HG02970 (cell line): ENCODE measurements at regions not wholly inside any gene's neighbourhood (a gene's known extent, or its start where the extent isn't known, plus 50 kb on each side); places are given as distances from the start of the nearest gene placed in this dataset.

ENCODE experiments used
- ATAC-seq: cut with Tn5 transposase; IDR thresholded peaks from one replicate; pipeline ENCODE4 v1.9.1; 2021; ENCODE audit warnings: mild to moderate bottlenecking, moderate library complexity, moderate number of reproducible peaks; ENCODE audit not compliant: unreplicated experiment, low FRiP score

DNA sequence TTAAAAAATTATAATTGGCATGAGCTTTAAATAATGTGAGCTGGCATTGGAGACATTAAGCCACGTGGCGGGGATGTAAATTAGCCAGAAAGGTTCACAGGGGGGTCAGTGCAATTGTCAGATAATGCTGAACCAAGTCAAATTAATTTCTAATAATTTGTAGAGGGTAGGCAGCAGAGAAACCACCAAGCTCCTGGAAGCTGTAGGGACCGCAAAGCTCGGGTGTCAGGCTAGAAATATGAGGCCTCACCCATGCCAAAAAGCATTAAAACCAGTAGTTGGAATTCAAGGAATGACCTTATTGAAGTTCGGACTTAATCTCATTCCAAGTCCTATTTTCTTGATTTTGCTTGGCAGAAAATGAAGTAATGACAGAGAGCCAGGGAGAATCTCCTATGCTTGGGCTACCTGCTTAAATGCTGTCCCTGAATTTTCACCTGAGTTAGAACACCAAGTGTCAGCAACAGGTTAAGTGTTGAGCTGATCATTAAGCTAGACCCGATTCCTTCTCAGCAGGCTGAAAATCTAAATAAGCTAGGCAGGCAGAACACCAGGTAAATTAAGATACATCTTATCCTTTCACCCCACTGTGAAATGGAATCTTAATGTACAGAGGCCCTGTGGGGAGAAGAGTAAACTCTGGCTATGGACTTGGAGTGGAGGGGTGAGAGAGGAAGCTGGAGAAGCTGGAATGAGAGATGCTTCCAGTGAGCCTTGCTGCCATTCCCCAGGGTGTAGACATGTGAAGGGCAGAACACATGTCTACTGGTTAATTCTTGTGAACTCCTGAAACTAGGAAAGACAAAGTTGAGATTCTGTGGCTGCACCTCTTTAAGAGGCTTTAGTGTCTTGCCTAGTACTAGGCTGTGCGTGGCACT lies 520.0 kb downstream of the SLC4A3 start:
- no peak for ATAC-seq

DNA sequence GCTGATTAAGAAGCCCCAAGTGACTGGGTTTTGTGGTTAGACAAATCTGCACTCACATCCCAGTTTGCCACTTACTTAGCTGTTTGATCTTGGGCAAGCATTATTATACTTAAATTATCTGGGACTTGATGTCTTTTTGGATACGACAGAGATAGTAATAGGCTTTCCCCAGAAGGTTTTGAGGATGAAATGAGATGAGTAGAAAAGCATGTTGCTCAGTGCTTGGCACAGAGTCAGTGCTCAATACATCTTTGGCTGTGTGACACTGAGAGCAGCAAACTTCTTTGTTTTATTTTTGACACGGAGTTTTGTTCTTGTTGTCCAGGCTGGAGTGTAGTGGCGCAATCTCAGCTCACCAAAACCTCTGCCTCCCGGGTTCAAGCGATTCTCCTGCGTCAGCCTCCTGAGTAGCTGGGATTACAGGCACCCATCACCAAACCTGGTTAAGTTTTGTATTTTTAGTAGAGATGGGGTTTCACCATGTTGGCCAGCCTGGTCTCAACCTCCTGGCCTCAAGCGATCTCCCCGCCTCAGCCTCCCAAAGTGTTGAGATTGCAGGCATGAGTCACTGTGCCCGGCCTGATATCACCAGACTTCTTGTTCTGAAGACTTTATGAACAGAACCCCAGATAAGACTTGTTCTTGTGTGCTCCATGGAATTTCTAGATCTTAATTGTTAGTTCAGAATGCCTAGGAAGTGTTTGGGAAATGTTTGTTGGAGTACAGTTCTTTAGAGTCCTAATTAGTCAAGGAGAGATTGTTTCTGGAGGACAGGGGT lies 521.2 kb downstream of the SLC4A3 start:
- ATAC-seq = no peak

DNA sequence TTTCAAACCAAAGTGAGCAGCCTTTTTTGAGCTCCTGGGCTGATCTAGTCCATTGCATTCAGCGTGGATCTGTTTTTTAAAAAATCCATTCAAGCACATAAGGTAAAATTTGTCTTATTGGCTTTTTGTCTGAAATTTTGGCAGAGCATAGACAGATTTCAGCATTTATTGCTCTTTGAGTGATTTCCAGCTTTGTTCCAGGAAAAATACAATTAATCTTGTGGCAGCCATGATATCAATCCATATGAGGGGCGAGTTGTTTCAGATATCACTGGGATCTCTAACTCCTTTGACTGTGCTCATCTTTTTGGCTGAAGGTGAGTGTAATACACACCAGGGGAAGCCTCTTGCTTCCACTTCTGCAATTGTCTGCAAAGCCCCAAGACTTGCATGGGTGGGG lies 523.9 kb downstream of the SLC4A3 start:
- no peak for ATAC-seq

DNA sequence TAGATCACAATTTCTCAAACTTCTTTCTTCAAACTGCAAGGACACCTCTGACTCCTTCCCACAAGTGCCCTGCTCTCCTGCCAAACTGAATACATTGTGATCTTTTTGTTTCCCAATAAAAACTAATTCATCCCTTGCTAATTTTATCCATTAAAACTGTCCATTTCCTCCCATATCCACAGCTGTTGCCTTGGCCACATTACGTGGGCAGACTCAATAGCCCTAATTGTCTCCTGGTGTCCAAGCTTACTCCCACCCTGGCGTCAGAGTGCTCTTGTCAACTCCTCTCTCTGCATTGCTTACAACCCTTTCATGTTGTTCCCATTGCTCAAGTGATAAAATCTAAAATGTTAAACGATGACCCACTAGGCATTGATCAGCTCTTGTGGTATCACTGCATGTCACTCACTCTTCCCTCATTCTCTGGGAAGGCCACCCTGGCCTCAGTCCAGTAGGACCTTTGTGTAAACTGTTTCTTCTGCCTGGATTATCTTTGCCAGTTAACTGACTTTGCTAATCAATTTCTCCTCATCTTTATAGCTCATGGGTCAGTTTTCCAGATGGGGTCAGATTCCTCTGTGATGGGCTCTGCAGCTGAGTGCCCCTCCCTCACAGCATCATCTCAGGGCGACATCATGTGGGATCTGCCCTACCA lies 525.0 kb downstream of the SLC4A3 start:
- ATAC-seq = no peak

DNA sequence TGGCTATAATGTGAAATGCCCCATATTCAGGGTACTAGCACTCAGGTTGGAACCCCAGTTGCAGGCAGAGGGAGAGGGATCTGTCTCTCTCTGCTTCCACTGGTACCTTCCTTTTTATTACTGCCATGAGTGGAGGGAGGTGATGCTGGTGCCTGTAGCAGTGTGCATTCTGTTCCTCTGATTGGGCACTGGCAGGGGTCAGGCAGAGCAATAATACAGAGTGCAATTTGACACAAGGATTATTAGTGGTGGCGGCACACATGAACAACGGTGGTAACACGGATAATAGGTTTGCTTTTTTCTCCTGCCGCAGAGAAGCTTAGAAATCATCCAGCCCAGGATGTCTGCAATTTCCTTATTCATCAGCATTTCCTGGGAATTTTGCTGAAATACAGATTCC lies 525.7 kb downstream of the SLC4A3 start:
- no peak for ATAC-seq

DNA sequence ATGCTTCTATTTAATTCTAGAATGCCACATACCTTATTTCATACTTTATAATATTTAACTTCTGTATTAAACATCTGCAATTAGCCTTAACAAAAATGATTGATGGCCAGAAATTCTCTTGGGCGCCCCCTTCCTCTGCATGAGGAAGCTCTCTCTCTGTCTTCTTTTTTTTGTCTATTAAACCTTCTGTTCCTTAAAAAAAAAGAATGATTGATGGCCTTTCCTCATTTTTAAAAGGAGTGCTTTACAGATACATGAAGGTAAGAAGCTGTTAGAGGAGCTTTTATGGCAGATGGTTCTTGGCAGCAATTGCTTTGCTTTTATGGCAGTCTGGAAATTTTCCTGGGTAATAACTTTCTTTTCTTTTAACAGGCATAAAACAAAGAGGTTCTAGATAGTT lies 526.9 kb downstream of the SLC4A3 start:
- no peak for ATAC-seq

DNA sequence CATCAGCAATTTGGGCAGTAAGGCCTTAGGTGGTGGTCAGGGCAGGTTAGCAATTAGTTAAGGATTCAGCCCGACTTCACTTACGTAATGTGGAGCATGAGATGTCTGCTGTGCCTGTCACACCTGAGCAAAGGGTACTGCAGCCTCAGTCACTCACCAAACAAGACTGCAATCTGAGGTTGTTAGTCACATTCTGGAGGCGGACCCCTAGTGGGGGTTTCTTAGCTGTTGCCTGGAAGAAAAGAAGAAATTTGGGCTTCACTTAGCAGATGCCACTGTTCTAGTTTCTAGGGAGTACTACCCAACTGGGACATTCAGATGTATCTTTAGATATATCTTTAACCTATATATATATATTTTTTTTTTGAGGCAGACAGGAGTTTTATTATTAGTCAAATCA lies 529.9 kb downstream of the SLC4A3 start:
- ATAC-seq = no peak

DNA sequence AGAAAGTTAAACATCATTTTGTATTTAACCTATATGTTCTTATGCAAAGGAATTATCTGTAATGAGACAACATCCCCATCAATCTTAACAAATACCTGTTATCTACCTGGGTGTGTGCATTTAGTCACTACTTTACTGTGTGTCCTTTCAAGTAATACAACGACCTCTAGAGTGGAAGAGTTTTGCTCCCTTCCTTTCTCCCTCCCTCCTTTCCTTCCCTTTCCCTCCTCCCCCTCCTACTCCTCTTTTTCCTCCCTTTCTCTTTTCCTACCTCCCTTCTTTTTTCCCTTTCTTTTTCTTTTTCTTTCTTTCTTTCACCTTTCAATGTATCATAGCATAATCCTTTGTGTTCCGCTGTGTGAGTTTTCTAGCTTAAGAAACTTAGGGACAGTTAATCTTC lies 532.3 kb downstream of the SLC4A3 start:
- no peak for ATAC-seq

DNA sequence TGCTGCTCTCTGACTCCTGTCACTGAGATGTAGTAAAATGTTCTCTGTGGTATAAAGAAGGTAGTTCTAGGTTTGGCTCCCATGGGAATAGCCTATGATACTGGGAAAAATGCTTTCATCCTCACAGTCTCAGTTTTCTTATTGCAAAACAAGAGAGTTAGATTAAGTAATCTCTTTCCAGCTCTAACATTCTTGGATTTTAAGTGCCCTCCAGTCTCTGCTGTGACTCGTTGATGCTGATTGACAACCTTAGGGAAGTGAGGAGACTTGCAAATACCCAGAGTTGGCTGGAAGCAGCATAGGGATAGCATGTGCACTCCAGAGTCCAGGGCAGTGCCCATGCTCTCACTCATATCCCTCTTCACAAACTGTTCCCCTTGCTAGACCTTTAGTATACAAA lies 534.9 kb downstream of the SLC4A3 start:
- no peak for ATAC-seq

DNA sequence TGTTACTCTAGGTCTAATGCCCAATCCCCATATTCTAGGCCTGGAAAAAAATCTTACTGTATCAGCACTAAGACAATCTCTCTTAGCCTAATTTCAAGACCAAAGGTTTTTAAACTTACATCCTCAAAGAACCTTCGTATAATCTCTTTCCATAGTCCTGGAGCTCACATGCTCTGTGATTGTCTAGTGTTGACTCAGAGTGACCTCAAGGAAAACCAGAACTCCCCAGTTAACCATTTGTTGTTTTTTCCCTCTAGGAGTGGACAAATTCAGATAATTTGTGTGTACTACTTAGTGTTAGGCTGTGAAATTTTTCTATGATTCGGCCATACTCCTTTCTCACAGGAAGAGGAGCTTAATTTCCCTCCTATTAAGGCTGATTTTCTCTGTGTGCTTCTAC lies 536.1 kb downstream of the SLC4A3 start:
- ATAC-seq = no peak

DNA sequence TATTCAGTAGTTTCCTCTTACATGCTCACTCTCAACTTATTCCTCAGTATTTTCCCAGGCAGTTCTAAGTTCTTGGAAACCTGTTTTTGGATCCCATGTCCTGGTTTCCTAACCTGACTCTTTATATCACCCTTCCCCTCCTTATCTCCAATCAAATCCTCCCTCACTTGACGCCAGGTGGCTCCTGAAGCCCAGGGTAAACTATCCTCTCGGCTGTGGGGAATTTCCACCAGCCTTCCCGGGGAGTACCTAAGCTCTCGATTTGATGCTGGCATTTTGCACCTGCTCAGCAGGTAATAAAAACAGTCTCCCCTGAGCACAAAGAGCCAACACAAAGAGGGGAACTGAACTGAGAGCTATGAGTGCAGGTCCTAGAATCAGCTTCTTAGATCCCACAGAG lies 538.0 kb downstream of the SLC4A3 start:
- no peak for ATAC-seq

DNA sequence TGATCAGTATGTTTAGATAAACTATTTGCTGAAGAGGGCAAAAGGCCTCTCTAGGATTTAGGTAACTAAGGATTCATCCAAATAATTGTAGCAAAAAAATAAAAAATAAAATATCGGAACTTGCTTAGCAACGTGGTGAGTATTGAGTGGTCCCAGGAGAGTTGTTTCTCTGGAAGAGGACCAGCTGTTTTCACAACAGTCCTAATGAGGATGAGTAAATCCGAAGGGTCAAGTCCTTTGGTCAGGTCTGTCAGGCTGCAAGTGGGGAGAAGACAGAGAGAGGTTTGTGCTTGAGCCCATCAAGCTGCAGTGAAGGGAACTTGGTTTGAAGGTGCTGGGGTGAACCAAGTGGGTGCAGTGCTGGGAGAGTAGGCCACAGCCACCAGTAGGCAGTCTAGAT lies 539.2 kb downstream of the SLC4A3 start:
- ATAC-seq = no peak

DNA sequence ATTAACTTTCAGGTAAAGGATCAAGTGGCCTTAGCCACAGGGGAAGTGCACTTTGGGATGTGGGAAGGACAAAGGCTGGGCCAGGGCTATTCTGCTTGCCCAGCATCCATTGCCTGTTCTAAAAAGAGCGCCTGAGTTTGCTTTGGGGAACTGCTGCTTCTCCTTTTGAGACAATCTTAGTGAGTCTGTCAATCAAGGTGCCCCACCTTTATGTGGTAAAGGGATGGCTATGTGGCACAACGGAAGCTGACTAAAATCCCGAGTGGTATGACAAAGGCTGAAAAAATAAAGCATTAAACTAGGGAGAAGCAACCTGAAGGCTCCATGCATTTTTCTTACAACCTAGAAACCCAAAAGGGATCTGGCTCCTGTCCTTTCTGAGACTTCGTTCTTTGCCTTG lies 540.5 kb downstream of the SLC4A3 start:
- ATAC-seq = no peak

DNA sequence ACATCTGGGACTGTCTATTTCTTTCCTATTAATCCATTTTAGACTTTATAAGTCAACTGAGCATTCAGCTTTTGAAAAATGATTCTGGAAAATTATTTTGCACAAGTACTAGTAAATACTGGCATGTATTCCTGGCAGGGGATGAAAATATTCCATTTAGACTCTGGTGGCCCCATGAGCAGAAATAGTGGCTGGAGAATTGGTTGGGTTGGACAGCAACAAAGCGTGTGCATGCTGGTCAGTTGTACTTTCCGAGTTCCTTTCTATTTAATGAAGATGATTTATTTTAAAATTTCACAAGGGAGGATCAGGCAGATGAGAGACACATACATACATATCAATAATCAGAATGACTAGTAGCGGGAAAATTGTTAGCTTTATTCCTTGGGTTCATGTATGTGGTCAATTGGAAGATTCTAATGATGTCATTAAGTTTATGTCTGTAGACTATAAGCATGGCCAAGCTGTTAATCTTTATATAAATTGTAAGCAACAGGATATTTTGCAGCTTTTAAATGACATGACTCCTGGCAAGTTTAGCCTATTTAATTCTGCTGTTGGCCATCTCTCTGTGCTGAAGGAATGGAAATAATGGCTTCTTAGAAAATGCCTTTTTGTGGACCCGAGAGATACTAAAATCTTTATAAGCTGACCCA lies 541.6 kb downstream of the SLC4A3 start:
- no peak for ATAC-seq

DNA sequence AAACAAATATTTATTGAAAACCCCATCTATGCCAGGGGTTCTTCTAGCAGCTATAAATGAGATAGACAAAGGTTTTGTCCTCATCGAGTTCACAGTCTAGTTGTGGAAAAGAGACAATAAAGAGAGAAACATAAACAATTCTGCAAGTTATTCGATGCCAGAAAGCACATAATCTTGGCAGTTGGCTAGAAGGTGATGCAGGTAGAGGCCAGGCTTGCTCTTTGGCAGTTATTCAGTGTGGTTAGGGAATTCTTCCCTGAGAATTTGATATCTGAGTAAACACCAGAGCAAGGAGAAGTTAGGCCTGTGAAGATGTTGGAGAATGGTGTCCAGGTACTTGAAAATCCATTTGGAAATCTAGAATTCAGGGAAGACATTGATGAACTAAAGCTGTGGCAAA lies 547.4 kb downstream of the SLC4A3 start:
- ATAC-seq = no peak

DNA sequence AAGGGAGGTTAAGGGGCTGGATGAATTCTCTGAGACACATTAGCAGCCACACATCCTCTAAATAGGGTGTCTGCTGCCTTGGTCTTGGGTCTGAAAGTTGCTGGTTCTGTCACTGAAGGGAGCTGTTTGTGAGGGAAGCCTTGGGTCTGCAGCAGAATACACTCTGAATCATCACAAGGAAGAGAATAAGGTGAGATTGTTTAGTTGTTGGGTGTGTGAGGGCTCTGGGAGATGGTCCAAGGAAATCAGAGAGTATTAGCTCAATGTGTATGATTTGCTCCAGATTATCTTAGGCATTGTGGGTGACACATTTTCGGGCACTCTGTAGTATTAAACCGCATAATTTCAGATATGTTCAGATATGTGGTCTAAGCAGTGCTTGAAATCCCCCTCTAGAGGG lies 548.5 kb downstream of the SLC4A3 start:
- no peak for ATAC-seq

DNA sequence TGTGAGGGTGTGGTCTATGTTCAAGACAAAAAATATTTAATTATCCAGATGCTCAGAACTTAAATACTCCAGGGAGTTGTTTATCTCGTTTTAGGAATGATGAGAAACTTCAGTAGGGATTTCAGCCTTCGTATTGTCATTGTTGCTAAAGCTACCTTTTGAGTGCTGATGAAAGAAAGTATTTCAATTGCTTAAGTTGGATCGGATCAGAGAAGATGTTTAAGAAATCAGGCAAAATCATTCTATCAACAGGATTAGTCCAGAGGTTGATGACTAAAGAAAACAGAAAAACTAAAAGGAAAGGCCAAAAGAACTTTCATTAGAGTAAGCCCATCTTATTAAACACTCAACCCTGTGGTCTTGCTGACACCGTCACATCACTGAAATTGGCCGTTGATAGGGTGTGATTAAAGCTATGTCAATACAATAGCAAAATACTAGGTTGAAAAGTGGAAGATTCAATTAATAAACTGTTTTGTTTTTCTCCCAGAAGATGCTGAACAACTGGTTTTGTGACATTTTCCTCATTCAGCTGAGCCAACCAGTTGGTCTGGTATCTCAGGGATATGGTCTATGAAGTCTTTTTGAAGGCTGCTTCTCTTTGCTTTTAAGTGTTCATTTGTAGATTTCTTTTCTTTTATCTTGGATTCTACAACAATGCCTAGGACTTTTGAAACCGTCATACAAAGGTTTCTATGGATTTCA lies 551.7 kb downstream of the SLC4A3 start:
- no peak for ATAC-seq

DNA sequence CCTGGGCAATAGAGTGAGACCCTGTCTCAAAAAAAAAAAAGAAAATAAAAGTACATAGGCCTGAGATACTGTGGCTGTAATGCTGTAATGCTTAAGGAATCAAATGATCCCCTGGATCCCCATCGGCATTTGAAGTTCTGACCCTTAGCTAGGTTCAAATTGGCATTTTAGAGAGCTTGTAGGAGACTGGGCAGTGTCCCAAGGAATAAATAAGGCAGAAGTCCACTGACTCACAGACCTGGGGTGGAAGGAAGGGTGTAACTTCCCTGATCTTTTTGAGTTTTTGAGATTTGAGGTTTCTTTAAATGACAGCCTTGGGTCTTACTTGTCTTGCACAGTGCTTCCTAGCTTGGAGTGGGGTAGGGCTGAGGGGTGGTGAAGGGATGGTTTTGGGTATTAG lies 553.7 kb downstream of the SLC4A3 start:
- no peak for ATAC-seq

DNA sequence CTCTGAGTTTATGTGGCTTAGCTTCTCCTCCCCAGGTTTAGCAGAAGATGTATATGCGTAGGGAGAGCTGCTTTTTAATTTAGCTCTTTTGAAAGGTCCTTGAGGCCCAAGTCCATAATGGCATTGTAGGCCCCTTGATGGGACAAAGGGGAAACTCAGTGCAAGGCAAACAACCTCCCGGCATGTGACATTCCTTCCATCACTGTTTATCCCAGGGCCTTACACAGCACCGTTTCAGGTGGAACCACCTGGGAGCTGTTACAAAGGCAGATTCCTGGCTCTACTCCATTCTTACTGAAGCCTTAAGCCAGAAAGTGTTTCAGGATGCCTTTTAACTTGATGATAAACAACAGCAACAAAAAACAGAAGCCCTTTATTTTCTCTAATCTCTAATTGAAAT lies 555.4 kb downstream of the SLC4A3 start:
- ATAC-seq = no peak

DNA sequence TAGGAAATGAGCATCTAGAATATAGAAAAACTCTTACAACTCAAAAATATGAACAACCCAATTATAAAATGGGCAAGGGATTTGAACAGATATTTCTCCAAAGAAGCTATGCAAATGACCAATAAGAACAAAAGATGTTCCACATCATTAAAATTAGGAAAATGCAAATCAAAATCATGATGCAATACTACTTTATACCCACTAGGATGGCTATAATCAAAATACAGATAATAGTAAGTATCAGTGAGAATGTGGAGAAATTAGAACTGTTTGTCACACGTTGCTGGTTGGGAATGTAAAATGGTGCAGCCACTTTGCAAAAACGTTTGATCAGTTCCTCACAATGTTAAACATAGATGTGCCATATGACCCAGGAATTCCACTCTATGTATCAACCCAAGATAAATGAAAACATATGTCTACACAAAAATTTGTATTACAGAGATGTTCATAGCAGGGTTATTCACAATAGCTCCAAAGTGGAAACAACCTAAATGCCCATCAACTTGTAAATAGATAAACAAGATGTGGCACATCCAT lies 558.4 kb downstream of the SLC4A3 start:
- ATAC-seq = no peak
